ENCODE measurements at regions not wholly inside any gene's neighbourhood (a gene's known extent, or its start where the extent isn't known, plus 50 kb on each side); places are given as distances from the start of the nearest gene placed in this dataset.

DNA sequence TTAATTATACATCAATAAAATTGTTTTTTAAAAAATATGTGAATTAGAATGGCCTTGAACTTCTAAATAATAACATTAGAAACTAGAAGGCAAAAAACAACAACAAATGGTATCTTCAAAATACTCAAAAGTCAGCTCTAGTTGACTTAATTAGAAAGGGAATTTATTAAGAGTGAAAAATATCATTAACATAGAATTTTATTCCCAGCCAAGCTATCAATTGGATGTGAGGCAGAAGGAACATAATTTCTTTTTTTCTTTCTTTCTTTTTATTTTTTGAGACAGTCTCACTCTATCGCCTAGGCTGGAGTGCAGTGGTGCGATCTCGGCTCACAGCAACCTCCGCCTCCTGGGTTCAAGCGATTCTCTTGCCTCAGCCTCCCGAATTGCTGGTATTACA lies 51.2 kb upstream of the CAPZB start:
- Histone ChIP-seq H3K36me3 (ENCODE audit: control insufficient read depth, insufficient read depth, low read length) (no peaks in the 10 kb centered on the region), H3K27me3 (replicated peaks; ENCODE audit: control insufficient read depth, insufficient read depth, low read length) (no peaks in the 10 kb centered on the region), H3K4me3 (replicated peaks; ENCODE audit: low read depth, low read length) (no peak overlapping the region)
- no peak for DNase-seq (ENCODE audit: extremely low read depth, insufficient read length)
- TF ChIP-seq, protein P1, sequence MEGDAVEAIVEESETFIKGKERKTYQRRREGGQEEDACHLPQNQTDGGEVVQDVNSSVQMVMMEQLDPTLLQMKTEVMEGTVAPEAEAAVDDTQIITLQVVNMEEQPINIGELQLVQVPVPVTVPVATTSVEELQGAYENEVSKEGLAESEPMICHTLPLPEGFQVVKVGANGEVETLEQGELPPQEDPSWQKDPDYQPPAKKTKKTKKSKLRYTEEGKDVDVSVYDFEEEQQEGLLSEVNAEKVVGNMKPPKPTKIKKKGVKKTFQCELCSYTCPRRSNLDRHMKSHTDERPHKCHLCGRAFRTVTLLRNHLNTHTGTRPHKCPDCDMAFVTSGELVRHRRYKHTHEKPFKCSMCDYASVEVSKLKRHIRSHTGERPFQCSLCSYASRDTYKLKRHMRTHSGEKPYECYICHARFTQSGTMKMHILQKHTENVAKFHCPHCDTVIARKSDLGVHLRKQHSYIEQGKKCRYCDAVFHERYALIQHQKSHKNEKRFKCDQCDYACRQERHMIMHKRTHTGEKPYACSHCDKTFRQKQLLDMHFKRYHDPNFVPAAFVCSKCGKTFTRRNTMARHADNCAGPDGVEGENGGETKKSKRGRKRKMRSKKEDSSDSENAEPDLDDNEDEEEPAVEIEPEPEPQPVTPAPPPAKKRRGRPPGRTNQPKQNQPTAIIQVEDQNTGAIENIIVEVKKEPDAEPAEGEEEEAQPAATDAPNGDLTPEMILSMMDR (IDR thresholded peaks at IDR 0.05; ENCODE audit: insufficient read depth, low read length, poor library complexity, severe bottlenecking) = no peak

DNA sequence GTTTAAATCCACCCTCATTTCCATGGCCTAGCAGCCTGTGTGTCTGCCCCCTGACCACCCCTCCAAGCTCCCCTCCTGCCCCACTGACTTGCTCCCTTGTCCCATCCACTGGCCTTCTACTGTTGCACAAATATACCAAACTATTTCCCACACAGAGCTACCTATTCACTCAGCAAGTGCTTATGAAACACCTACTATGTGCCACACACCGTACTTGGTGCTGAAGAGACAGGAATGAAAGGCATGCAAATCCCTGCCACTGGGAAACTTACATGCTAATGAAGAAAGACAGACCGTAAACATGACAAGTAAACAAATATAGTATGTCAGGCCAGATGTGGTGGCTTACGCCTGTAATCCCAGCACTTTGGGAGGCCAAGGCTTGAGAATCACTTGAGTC lies 49.9 kb upstream of the CAPZB start:
- Histone ChIP-seq H3K36me3 (ENCODE audit: control insufficient read depth, insufficient read depth, low read length) (no peaks in the 10 kb centered on the region), H3K27me3 (replicated peaks; ENCODE audit: control insufficient read depth, insufficient read depth, low read length) (no peaks in the 10 kb centered on the region), H3K4me3 (replicated peaks; ENCODE audit: low read depth, low read length) (no peak overlapping the region)
- DNase-seq (ENCODE audit: extremely low read depth, insufficient read length) = no peak
- TF ChIP-seq, protein P1 (IDR thresholded peaks at IDR 0.05; ENCODE audit: insufficient read depth, low read length, poor library complexity, severe bottlenecking) = no peak

Data from GM06990 (cell line).